ENCODE measurements at regions not wholly inside any gene's neighbourhood (a gene's known extent, or its start where the extent isn't known, plus 50 kb on each side); places are given as distances from the start of the nearest gene placed in this dataset.
"Not testable (repeated sequence)": the region's sequence is repeated elsewhere in the genome, so short reads cannot be mapped to it uniquely, and the experiment has no call there.

DNA sequence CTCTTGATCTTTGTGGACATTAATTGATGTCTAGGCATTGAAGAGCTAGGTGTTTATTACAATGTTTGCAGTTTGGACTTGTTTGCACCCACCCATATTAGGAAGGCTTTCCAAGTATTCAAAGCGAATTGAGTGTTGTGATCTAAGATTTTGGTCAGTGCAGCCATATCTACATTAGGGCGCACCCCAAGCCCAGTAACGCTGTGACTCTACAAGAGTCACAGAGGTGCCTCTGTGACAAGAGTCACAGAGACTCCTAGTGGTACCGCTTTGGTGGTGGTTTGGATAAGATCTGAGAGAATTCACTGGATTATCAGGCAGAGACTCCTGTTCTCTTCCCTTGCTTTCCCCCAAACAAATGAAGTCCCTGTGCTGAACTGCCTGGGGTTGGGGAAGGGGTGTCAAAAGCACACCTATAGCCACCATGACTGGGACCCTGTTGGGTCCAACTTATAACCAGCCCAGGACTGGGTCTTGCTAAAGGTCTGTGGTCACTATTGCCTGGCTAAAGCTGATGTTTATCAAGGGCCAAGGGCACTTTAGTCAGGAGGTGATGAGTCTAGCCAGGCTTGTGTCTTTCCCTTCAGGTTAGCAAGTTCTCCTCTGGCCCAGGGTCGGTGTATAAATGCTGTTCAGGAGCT, 114.1 kb upstream of the RIOK2 start:
- H3K36me3 ChIP-seq (replicated peaks in 1 of 2; ENCODE audit: control insufficient read depth in 1 of 2, insufficient read depth in 2 of 2, low read length in 2 of 2): no peaks in the 10 kb centered on the region
- H3K4me1 ChIP-seq (ENCODE audit: control insufficient read depth in 1 of 2, insufficient read depth in 2 of 2, low read length in 2 of 2): no peaks in the 10 kb centered on the region
- no peak overlapping the region for H2AFZ ChIP-seq (ENCODE audit: insufficient read depth, low read depth, low read length, poor library complexity, severe bottlenecking)
- TF ChIP-seq, protein P1, sequence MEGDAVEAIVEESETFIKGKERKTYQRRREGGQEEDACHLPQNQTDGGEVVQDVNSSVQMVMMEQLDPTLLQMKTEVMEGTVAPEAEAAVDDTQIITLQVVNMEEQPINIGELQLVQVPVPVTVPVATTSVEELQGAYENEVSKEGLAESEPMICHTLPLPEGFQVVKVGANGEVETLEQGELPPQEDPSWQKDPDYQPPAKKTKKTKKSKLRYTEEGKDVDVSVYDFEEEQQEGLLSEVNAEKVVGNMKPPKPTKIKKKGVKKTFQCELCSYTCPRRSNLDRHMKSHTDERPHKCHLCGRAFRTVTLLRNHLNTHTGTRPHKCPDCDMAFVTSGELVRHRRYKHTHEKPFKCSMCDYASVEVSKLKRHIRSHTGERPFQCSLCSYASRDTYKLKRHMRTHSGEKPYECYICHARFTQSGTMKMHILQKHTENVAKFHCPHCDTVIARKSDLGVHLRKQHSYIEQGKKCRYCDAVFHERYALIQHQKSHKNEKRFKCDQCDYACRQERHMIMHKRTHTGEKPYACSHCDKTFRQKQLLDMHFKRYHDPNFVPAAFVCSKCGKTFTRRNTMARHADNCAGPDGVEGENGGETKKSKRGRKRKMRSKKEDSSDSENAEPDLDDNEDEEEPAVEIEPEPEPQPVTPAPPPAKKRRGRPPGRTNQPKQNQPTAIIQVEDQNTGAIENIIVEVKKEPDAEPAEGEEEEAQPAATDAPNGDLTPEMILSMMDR (IDR thresholded peaks at IDR 0.05): no peak
- H3K27ac ChIP-seq (ENCODE audit: low read depth in 1 of 2, low read length in 2 of 2): no peak overlapping the region
- Mint-ChIP-seq H3K4me3 (no peak overlapping the region), H3K27ac (no peak overlapping the region), H3K27me3 (ENCODE audit: low read depth in 3 of 3) (peaks cover 0 to 4% (median 0%) of the 10 kb centered on the region in 3 donors), H3K4me1 (no peaks in the 10 kb centered on the region), H3K36me3 (no peaks in the 10 kb centered on the region), H3K9me3 (peaks cover 0 to 16% (median 6%) of the 10 kb centered on the region in 7 donors)
- no peaks in the 10 kb centered on the region for H3K27me3 ChIP-seq (ENCODE audit: control insufficient read depth in 2 of 2, insufficient read depth in 2 of 2, low read length in 2 of 2)
- H3K4me3 ChIP-seq (replicated peaks in 1 of 3; ENCODE audit: low read depth in 2 of 3, low read length in 3 of 3): no peak overlapping the region
- no CpG with 5 or more reads among the region's 5 CpGs for WGBS (ENCODE audit: insufficient coverage)
- DNase-seq: no peak
- no peaks in the 10 kb centered on the region for H4K20me1 ChIP-seq (ENCODE audit: insufficient read depth, low read length)
- H3K4me2 ChIP-seq (replicated peaks; ENCODE audit: extremely low read depth, low read length, poor library complexity, severe bottlenecking): no peak overlapping the region
- intact Hi-C loops (cut with micrococcal nuclease): no loop called here
- no peak overlapping the region for H3K9ac ChIP-seq (ENCODE audit: insufficient read depth, low read length, poor library complexity, severe bottlenecking)
- peaks cover 0 to 7% of the 10 kb centered on the region in 2 donors for H3K9me3 ChIP-seq (replicated peaks in 1 of 2; ENCODE audit: control insufficient read depth in 1 of 2, insufficient read depth in 1 of 2, low read length in 2 of 2)
- H3K79me2 ChIP-seq (ENCODE audit: insufficient read depth, low read length): no peaks in the 10 kb centered on the region

DNA sequence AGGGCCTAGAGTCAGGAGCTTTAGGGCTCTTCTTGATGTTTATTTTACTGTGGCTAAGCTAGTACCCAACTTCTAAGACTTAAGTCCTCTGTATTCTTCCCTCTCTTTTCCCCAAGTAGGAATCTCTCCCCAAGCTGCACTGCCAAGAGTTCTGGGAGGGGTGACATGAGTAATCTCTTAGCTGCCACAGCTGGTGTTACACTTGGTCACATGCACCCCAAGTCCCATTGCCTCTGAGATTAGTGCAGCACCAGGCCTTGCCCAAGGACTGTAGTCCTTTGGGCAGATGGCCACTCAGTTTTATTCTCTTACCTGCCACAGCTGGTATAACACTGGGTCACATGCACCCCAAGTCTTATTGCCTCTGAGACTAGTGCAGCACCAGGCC, 114.7 kb upstream of the RIOK2 start:
- Histone ChIP-seq H4K20me1 (ENCODE audit: insufficient read depth, low read length) (no peaks in the 10 kb centered on the region), H2AFZ (ENCODE audit: insufficient read depth, low read depth, low read length, poor library complexity, severe bottlenecking) (no peak overlapping the region), H3K4me2 (replicated peaks; ENCODE audit: extremely low read depth, low read length, poor library complexity, severe bottlenecking) (no peak overlapping the region), H3K9ac (ENCODE audit: insufficient read depth, low read length, poor library complexity, severe bottlenecking) (no peak overlapping the region), H3K4me3 (replicated peaks in 1 of 3; ENCODE audit: low read depth in 2 of 3, low read length in 3 of 3) (no peak overlapping the region), H3K27ac (ENCODE audit: low read depth in 1 of 2, low read length in 2 of 2) (no peak overlapping the region), H3K27me3 (ENCODE audit: control insufficient read depth in 2 of 2, insufficient read depth in 2 of 2, low read length in 2 of 2) (no peaks in the 10 kb centered on the region), H3K36me3 (replicated peaks in 1 of 2; ENCODE audit: control insufficient read depth in 1 of 2, insufficient read depth in 2 of 2, low read length in 2 of 2) (no peaks in the 10 kb centered on the region), H3K9me3 (replicated peaks in 1 of 2; ENCODE audit: control insufficient read depth in 1 of 2, insufficient read depth in 1 of 2, low read length in 2 of 2) (peaks cover 0 to 7% of the 10 kb centered on the region in 2 donors), H3K79me2 (ENCODE audit: insufficient read depth, low read length) (no peaks in the 10 kb centered on the region), H3K4me1 (ENCODE audit: control insufficient read depth in 1 of 2, insufficient read depth in 2 of 2, low read length in 2 of 2) (no peaks in the 10 kb centered on the region)
- DNase-seq: no peak
- Mint-ChIP-seq H3K4me1 (no peaks in the 10 kb centered on the region), H3K9me3 (peaks cover 0 to 16% (median 8%) of the 10 kb centered on the region in 7 donors), H3K27me3 (ENCODE audit: low read depth in 3 of 3) (no peaks in the 10 kb centered on the region), H3K27ac (no peak overlapping the region), H3K36me3 (no peaks in the 10 kb centered on the region), H3K4me3 (no peak overlapping the region)
- intact Hi-C loops (cut with micrococcal nuclease): no loop called here
- TF ChIP-seq, protein P1 (IDR thresholded peaks at IDR 0.05): no peak

DNA sequence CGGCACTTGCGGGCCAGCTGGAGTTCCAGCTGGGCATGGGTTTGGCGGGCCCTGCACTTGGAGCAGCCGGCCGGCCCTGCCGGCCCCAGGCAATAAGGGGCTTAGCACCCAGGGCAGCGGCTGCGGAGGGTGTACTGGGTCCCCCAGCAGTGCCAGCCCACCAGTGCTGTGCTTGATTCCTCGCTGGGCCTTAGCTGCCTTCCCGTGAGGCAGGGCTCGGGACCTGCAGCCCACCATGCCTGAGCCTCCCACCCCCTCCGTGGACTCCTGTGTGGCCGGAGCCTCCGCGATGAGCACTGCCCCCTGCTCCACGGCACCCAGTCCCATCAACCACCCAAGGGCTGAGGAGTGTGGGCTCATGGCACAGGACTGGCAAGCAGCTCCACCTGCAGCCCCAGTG, 118.1 kb upstream of the RIOK2 start:
- H3K4me1 Mint-ChIP-seq; H3K36me3 Mint-ChIP-seq; H3K36me3 ChIP-seq (replicated peaks in 1 of 2; ENCODE audit: control insufficient read depth in 1 of 2, insufficient read depth in 2 of 2, low read length in 2 of 2); H3K27me3 Mint-ChIP-seq (ENCODE audit: low read depth in 3 of 3); H3K27ac ChIP-seq (ENCODE audit: low read depth in 1 of 2, low read length in 2 of 2); H3K27me3 ChIP-seq (ENCODE audit: control insufficient read depth in 2 of 2, insufficient read depth in 2 of 2, low read length in 2 of 2); DNase-seq; H3K4me3 ChIP-seq (replicated peaks in 1 of 3; ENCODE audit: low read depth in 2 of 3, low read length in 3 of 3); H3K27ac Mint-ChIP-seq; H4K20me1 ChIP-seq (ENCODE audit: insufficient read depth, low read length); H3K4me3 Mint-ChIP-seq; H3K4me2 ChIP-seq (replicated peaks; ENCODE audit: extremely low read depth, low read length, poor library complexity, severe bottlenecking); H2AFZ ChIP-seq (ENCODE audit: insufficient read depth, low read depth, low read length, poor library complexity, severe bottlenecking); H3K9me3 ChIP-seq (replicated peaks in 1 of 2; ENCODE audit: control insufficient read depth in 1 of 2, insufficient read depth in 1 of 2, low read length in 2 of 2); H3K4me1 ChIP-seq (ENCODE audit: control insufficient read depth in 1 of 2, insufficient read depth in 2 of 2, low read length in 2 of 2); intact Hi-C loops (cut with micrococcal nuclease); H3K79me2 ChIP-seq (ENCODE audit: insufficient read depth, low read length); H3K9ac ChIP-seq (ENCODE audit: insufficient read depth, low read length, poor library complexity, severe bottlenecking): not testable (repeated sequence)
- H3K9me3 Mint-ChIP-seq: peaks cover 2 to 16% (median 10%) of the 10 kb centered on the region in 7 donors
- WGBS (ENCODE audit: insufficient coverage): 87% methylated on average over 15 of the region's 16 CpGs
